ENCODE measurements at regions not wholly inside any gene's neighbourhood (a gene's known extent, or its start where the extent isn't known, plus 50 kb on each side); places are given as distances from the start of the nearest gene placed in this dataset.

- FAIRE-seq (no peak), DNase-seq (ENCODE audit: low spot score) (no peak)
Observed at GRCh38 chr7:8932751-8933150, 499.3 kb downstream of the NXPH1 start.

DNA sequence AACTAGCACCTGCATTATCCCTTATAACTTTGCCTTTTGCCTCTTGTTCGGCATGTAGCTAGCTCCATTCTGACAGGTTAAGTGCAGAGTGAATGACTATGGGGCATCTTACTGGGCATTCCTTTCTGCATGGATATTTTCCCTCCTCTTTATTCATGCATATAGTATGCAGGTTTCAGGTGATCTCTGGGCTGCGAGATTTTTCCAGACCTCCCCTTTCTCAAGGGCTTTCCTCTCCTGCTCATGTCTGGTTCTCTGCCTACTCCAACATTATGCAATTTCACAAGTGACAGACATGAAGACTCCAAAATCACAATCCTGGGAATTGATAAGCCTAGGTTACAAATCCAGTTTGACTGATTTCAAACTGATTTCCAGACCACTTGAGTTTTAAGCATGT, 503.8 kb downstream of the NXPH1 start:
- DNase-seq (ENCODE audit: low spot score): no peak
- no peak for FAIRE-seq

- no peak for FAIRE-seq
- no peak for DNase-seq (ENCODE audit: low spot score)
Observed at GRCh38 chr7:8938044-8938805, 504.8 kb downstream of the NXPH1 start.

DNA sequence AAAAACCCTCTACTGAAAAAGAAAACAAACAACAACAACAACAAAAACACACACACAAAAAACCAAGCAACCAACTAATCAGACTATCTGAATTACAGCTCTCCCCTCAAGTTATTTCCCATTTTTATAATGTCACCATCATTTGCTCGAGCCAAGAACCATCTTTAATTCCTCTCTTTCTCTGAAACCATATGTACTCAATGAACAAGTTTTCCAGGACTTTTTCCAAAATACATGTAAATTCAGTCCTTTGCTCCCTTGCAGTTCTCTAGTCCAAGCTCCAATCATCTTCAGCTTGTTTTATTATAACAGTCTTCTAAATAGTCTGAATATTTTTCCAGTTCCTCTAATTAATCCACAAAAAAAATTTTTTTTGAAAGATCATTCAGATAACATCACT, 506.0 kb downstream of the NXPH1 start:
- FAIRE-seq (no peak), DNase-seq (ENCODE audit: low spot score) (no peak)

DNA sequence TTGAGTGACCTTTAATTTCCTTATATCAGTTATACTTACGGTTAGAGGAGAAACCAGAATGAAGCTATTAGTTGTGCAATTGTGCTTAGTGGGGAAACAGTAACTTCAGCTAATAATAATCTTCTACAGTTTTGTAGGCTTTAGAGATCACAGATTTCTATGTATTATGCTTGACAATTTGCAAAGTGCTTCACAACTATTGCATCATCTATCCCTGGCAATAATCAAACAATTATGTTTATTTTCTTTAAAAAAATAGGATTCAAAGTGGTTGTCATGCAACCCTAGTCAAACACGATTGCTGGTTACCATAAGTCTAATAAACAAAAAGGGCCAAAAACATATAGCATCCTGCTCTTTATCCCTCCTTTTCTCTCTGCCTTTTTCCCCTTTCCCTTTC, 530.3 kb downstream of the NXPH1 start:
- no peak for DNase-seq (ENCODE audit: low spot score)
- FAIRE-seq: no peak

GRCh38 chr7:8965177-8965576, 531.8 kb downstream of the NXPH1 start:
- DNase-seq (ENCODE audit: low spot score) (no peak), FAIRE-seq (no peak)

DNA sequence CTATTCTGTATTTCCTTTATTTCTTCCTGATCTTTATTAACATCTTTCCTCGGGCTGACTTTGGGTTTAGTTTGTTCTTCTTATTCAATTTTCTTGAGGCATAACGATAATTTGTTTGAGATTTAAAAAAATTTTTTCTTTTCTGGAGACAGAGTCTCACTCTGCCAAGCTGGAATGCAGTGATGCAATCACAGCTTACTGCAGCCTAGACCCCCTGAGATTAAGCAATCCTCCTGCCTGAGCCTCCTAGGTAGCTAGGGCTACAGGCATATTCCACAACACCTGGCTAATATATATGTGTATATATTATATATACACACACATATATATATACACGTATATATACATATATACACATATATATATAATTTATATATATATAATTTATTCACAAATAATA, 540.2 kb downstream of the NXPH1 start:
- DNase-seq (ENCODE audit: low spot score): no peak

GRCh38 chr7:8975681-8976080, 542.3 kb downstream of the NXPH1 start:
- no peak for FAIRE-seq

More for the DNA sequence above, 540.2 kb downstream of the NXPH1 start:
- FAIRE-seq: no peak

DNA sequence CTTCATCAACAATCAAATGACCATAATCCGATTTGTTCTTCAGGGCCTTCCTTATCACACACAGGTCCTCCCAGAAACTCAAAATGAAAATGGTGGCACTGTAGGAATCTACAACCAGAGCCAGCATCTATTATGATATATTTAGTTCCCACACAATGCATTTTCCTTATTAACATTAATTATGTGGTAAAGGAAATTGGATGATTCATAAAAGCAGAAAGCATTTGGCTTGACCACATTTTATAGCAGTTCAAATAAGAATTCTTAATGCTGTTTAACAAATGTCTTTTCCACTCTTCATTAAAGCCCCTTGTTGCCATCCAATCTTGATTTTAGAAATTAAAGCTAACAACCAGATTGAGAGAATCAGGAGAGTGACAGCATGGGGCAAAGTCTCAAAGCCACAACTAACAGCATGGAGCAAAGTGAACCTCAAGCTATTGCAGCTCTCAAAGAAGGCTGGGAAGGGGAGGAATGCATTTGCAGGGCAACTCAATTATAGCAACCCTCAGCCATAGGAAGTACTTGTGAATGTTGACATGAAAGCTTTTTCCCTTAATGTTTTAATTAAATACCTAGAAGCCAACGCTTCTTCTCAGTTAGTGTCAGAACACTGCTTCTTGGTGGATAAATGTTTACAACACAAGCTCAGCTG, 549.1 kb downstream of the NXPH1 start:
- FAIRE-seq (no peak), DNase-seq (ENCODE audit: low spot score) (no peak)

More at GRCh38 chr7:8975681-8976080, 542.3 kb downstream of the NXPH1 start:
- no peak for DNase-seq (ENCODE audit: low spot score)

DNA sequence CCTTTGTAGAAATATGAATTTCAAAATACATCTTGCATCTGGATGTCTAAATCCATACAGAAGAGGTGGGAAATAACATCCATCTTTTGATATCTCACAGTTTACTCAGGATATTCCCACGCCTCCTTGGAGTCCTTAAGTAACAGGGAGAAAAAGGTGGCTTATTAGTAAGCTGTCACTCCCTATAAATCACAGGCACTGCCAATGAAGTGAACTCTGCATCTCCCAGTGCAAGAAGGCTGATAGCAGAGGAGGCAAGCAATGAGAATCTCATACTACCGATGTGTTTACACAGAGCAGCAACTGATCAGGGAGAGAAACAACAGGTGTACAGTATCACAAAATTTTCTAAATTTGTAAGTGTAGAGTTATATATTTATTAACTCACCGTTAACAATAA, 551.8 kb downstream of the NXPH1 start:
- FAIRE-seq: no peak
- no peak for DNase-seq (ENCODE audit: low spot score)

GRCh38 chr7:8988267-8988666, 554.9 kb downstream of the NXPH1 start:
- no peak for FAIRE-seq
- DNase-seq (ENCODE audit: low spot score): no peak

DNA sequence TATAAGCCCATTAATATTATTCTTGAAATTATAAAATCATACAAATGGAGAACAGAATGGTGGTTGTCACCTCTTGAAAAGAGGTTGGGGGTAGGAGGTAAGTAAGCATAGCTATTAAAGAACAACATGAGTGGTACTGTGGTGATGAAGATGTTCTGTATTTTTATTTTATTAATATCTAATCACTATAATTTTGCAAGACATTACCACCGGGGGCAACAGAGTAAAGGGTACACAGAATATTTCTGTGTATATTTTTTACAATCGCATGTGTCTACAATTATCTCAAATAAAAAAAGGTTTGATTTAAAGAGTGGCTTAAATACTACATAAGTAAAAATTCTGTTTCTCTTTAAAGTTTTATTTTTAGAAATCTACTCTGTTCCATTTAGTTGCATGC, 557.8 kb downstream of the NXPH1 start:
- no peak for DNase-seq (ENCODE audit: low spot score)
- no peak for FAIRE-seq

GRCh38 chr7:8998762-8999161, 565.4 kb downstream of the NXPH1 start:
- FAIRE-seq (no peak), DNase-seq (ENCODE audit: low spot score) (no peak)

GRCh38 chr7:9013940-9014339, 580.5 kb downstream of the NXPH1 start:
- FAIRE-seq: no peak
- DNase-seq (ENCODE audit: low spot score): no peak

DNA sequence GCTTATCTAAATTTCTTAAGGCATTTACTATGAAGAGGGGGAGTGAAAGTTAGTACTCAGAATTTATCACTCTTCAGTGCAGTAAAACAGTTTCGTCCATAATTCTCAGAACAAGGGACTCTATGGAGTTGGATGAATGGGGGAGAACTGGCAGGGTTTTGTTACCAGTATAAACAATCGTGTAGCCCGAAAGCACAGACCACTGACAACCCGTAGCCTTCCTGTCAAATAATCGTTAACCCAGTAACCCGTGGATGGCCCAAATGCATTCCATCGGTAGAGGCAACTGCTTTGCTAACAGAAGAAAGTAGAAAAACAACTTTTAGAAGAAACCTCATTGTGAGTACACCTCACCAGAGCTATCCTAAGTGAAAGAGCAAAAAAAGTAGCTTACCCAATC, 583.9 kb downstream of the NXPH1 start:
- no peak for DNase-seq (ENCODE audit: low spot score)
- FAIRE-seq: no peak

DNA sequence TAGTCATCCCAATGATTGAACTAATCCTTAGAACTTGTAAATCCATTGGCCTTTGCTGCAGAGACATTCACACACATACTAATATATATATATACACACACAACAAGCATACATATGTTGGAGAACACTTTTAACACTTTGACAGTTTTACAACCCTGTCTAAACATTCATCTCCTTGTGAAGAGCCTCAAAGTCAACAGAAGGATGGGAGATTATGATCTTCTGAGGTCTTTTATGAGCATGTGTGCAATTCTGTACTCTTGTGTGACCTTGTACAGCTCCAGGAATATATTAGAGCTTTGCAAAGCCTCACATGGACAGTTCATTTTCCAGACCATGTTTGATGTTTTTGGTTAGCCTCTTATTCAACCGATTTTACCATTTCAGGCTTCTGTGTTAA, 589.0 kb downstream of the NXPH1 start:
- no peak for FAIRE-seq
- no peak for DNase-seq (ENCODE audit: low spot score)

DNA sequence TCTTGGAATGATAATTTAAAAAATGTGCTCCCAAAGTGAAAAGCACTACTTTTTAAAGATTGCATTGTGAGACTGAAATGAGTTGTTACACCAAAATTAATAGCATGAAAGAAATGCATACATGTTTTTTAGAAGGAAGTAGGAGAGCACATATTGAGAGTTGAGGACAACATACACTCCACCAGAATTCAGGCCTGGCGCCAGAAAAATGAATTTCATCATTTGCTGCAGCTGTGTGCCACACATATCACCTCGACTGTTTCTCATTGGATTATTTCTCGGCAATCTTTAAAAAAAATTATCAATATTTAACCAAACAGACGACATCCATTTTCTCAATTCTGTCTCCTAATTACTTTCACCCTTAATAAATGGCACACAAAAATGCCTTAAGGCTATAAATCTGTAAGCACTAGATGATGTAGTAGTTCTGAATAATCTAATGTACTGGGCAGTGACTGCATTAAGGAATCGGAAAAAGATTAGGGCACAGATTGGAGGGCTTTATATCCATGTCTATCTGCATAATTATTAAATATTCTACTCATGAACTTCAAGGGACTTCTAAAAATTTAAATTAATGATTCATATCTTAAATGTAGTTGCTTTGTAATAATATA, 590.4 kb downstream of the NXPH1 start:
- no peak for FAIRE-seq

DNA sequence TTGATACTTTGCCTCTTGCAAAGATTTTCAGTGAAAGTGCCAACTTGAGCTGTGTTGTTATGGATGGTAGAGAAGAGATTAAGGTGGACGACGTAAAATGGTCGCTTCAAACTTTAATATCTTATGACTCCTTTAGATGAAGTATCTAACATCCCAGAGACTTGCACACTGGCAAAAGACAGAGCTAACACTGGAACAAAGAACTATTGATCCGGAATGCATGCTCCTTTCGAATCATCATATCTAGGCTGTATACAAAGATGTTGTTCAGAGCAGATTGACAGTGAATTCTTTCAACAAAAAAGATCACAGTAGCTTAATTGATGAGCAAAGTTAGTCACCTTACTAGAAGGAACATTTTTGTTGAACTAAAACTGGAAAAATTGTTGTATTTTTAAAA, 592.7 kb downstream of the NXPH1 start:
- FAIRE-seq: no peak
- no peak for DNase-seq (ENCODE audit: low spot score)

More for the DNA sequence above, 590.4 kb downstream of the NXPH1 start:
- DNase-seq (ENCODE audit: low spot score): no peak

DNA sequence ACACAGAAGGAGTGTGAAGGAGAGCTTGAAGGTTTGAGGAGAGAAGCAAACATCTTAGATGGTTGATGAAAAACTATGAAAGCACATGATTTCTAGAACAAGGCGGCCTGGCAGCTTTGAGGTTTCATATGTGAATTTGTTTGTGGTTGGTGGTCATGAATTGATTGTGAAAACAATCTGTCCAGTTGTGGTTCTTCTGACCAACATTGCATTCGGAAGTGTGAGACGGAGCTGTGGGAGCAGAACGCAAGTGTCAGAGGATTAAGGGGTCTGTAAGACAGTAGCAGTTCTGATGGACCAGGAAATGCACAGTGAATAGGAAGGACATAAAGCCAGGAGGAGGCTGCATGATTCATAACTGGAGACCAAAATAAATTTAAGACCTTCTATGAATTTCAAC, 594.6 kb downstream of the NXPH1 start:
- FAIRE-seq (no peak), DNase-seq (ENCODE audit: low spot score) (no peak)

DNA sequence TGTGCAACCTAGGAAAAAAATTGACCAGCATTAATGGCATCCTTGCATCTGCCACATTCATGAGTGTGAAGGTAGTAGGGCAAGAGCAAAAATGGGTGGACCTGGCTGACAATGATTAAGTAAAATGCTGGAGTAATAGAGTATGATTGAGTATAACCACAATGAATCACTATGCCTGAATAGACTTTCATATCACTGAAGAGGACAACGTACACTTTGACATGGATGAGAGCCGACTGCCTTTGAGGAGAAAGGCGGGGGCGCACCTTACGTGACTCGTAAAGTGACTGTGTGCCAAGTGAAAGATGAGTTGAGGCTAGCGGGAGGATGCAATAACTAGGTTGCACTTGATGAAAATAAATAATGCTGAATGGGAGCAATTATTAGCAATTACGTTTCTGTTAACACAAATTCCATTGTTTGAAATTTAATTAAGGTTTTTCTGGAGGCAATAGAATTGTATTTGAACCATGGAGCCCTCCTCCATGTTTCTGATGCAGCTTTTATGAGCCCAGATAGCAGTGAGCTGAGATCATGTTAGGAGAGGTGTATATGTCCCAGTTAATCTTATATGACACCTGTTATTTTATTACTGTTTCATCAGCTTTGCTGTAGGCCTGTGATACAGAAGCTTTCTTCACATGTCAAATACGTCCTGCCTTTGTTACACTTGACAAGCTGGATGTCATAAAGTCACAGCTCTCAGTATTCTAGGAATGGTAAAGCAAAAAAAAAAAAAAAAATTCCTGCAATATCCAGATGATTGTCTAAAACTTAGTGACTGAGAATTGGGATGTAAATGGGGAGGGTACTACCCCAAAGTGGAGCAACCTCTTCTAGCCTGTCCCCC, 596.5 kb downstream of the NXPH1 start:
- FAIRE-seq (no peak), DNase-seq (ENCODE audit: low spot score) (no peak)

GRCh38 chr7:9030976-9031375, 597.6 kb downstream of the NXPH1 start:
- DNase-seq (ENCODE audit: low spot score) (no peak), FAIRE-seq (no peak)

DNA sequence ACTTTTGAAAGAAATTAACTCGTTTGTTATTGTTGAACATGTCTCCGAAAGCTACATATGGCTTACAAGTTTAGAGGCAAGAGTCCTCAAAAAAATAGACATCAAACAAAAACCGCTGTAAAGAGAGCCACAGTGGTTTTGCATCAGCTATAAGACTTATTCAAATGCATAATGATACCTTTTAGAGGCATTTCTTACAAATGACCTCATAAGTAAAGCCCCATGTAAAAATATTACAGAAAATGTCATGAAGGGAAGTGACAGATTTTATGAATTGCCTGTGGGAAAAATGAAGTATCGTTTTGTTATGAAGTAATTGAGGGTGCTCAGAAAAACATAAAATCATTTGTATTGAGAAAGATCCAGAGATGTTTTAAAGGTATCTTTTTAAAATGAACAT, 598.0 kb downstream of the NXPH1 start:
- FAIRE-seq: no peak
- DNase-seq (ENCODE audit: low spot score): no peak

Data from urothelium cell line (cell line).